HepG2 (cell line): ENCODE measurements at regions not wholly inside any gene's neighbourhood (a gene's known extent, or its start where the extent isn't known, plus 50 kb on each side); places are given as distances from the start of the nearest gene placed in this dataset.

ENCODE experiments used
- AHR ChIP-seq: IDR thresholded peaks from 2 replicates; pipeline ENCODE4 v1.6.1; 2018; ENCODE audit warnings: missing genetic modification reagents, missing compliant biosample characterization
- CBX2 ChIP-seq, 2 experiments: fragments of 200-600 bp in 1 of 2; sonication (generic); formaldehyde crosslinking in 1 of 2; IDR thresholded peaks; 2 replicates each; pipeline versions ENCODE4 v1.7.0 to v1.8.1; 2018 to 2022; ENCODE audit warnings: low read depth in 2 of 2, low read length in 1 of 2, mild to moderate bottlenecking in 1 of 2, missing genetic modification reagents in 1 of 2
- CCAR2 ChIP-seq: fragments of 200-400 bp; formaldehyde crosslinking; optimal IDR thresholded peaks from 2 replicates; pipeline ENCODE3; 2018; ENCODE audit warnings: low read depth, mild to moderate bottlenecking, low read length, moderate library complexity
- EED ChIP-seq: sonication (generic); formaldehyde crosslinking; IDR thresholded peaks from 2 replicates; pipeline ENCODE4 v1.5.0; 2020; ENCODE audit warnings: mild to moderate bottlenecking, missing genetic modification reagents
- ESRRA ChIP-seq: sonication (generic); formaldehyde crosslinking; IDR thresholded peaks from 2 replicates; pipeline ENCODE4 v1.5.1; 2020; ENCODE audit warnings: mild to moderate bottlenecking, low read depth, missing genetic modification reagents
- HDAC2 ChIP-seq: sonication (generic); formaldehyde crosslinking; IDR thresholded peaks from 2 replicates; pipeline ENCODE4 v1.4.0; 2020; ENCODE audit warnings: missing genetic modification reagents
- HNF4G ChIP-seq, 2 experiments: sonication (generic) in 1 of 2; formaldehyde crosslinking in 1 of 2; IDR thresholded peaks; 2 replicates each; pipeline versions ENCODE4 v1.4.0 to v1.6.1; 2011 to 2020; ENCODE audit warnings: borderline replicate concordance in 2 of 2, low read depth in 2 of 2, mild to moderate bottlenecking in 2 of 2, low read length in 1 of 2, missing genetic modification reagents in 1 of 2, moderate library complexity in 1 of 2
- KLF13 ChIP-seq: sonication (generic); formaldehyde crosslinking; IDR thresholded peaks from 2 replicates; pipeline ENCODE4 v1.4.0; 2020; ENCODE audit warnings: mild to moderate bottlenecking, missing genetic modification reagents
- MAFK ChIP-seq, 2 experiments: IDR thresholded peaks in 1 of 2; conservative IDR thresholded peaks in 1 of 2; 2 replicates each; pipeline ENCODE4 v1.6.1; 2011; ENCODE audit warnings: improper control_type of control experiment in 2 of 2, low read length in 2 of 2
- NR2F1 ChIP-seq, 2 experiments: fragments of 450-650 bp in 1 of 2; formaldehyde crosslinking in 1 of 2; IDR thresholded peaks; 2 replicates each; pipeline versions ENCODE4 v1.5.0 to v1.6.1; 2016 to 2020; ENCODE audit warnings: mild to moderate bottlenecking in 1 of 2, missing compliant biosample characterization in 1 of 2, missing genetic modification reagents in 1 of 2, moderate library complexity in 1 of 2
- PHF20 ChIP-seq: sonication (generic); formaldehyde crosslinking; IDR thresholded peaks from 2 replicates; pipeline ENCODE4 v1.5.0; 2020; ENCODE audit warnings: mild to moderate bottlenecking, missing genetic modification reagents
- POLR2G ChIP-seq: fragments of 200-400 bp; formaldehyde crosslinking; IDR thresholded peaks from 2 replicates; pipeline ENCODE4 v1.6.1; 2018; ENCODE audit warnings: mild to moderate bottlenecking, low read depth, low read length, moderate library complexity
- RBM39 ChIP-seq: fragments of 200-400 bp; formaldehyde crosslinking; IDR thresholded peaks from one replicate; pipeline ENCODE4 v1.6.1; 2018; ENCODE audit warnings: antibody characterized with exemption, mild to moderate bottlenecking, low read depth, low read length; ENCODE audit not compliant: poor library complexity, severe bottlenecking
- SIX4 ChIP-seq: sonication (generic); formaldehyde crosslinking; IDR thresholded peaks from 2 replicates; pipeline ENCODE4 v1.4.0; 2020; ENCODE audit warnings: missing genetic modification reagents
- SMAD9 ChIP-seq: sonication (generic); formaldehyde crosslinking; IDR thresholded peaks from 2 replicates; pipeline ENCODE4 v1.5.1; 2020; ENCODE audit warnings: mild to moderate bottlenecking, missing genetic modification reagents
- SNRNP70 ChIP-seq: fragments of 200-400 bp; formaldehyde crosslinking; IDR thresholded peaks from 2 replicates; pipeline ENCODE4 v1.6.1; 2017; ENCODE audit warnings: mild to moderate bottlenecking, low read depth, low read length, moderate library complexity
- ZFY ChIP-seq: sonication (generic); formaldehyde crosslinking; IDR thresholded peaks from 2 replicates; pipeline ENCODE4 v1.4.0; 2020; ENCODE audit warnings: missing genetic modification reagents
- ZNF3 ChIP-seq: IDR thresholded peaks from 2 replicates; pipeline ENCODE4 v1.7.0; 2017; ENCODE audit warnings: inconsistent platforms
- ZNF333 ChIP-seq: sonication (generic); formaldehyde crosslinking; IDR thresholded peaks from 2 replicates; pipeline ENCODE4 v1.4.0; 2020; ENCODE audit warnings: mild to moderate bottlenecking, missing genetic modification reagents, borderline replicate concordance
- ZNF44 ChIP-seq: sonication (generic); formaldehyde crosslinking; IDR thresholded peaks from 2 replicates; pipeline ENCODE4 v1.5.1; 2020; ENCODE audit warnings: mild to moderate bottlenecking, missing genetic modification reagents
- ZNF451 ChIP-seq: sonication (generic); formaldehyde crosslinking; IDR thresholded peaks from 2 replicates; pipeline ENCODE4 v1.5.0; 2020; ENCODE audit warnings: mild to moderate bottlenecking, missing genetic modification reagents
- ZNF563 ChIP-seq: sonication (generic); formaldehyde crosslinking; IDR thresholded peaks from 2 replicates; pipeline ENCODE4 v1.8.0; 2022; ENCODE audit warnings: mild to moderate bottlenecking, moderate library complexity, missing genetic modification reagents
- ZNF615 ChIP-seq: sonication (generic); formaldehyde crosslinking; IDR thresholded peaks from 2 replicates; pipeline ENCODE4 v1.5.0; 2020; ENCODE audit warnings: mild to moderate bottlenecking, missing genetic modification reagents, borderline replicate concordance
- ZNF660 ChIP-seq: sonication (generic); formaldehyde crosslinking; IDR thresholded peaks from 2 replicates; pipeline ENCODE4 v1.5.1; 2020; ENCODE audit warnings: mild to moderate bottlenecking, low read depth, missing genetic modification reagents, borderline replicate concordance
- ZNF883 ChIP-seq: sonication (generic); formaldehyde crosslinking; IDR thresholded peaks from 2 replicates; pipeline ENCODE4 v1.5.1; 2020; ENCODE audit warnings: mild to moderate bottlenecking, missing genetic modification reagents; ENCODE audit errors: not compliant biosample characterization
- TF ChIP-seq, protein P1 (sequence below): sonication (generic); formaldehyde crosslinking; IDR thresholded peaks from 2 replicates; pipeline ENCODE4 v1.4.0; 2020; ENCODE audit warnings: missing genetic modification reagents
- TF ChIP-seq, protein P2 (sequence below): IDR thresholded peaks from 2 replicates; pipeline ENCODE4 v1.6.1; 2016; ENCODE audit warnings: mild to moderate bottlenecking
- TF ChIP-seq, protein P3 (sequence below): IDR thresholded peaks from 2 replicates; pipeline ENCODE4 v1.6.1; 2016; ENCODE audit warnings: mild to moderate bottlenecking, missing biosample characterization, missing genetic modification reagents

DNA sequence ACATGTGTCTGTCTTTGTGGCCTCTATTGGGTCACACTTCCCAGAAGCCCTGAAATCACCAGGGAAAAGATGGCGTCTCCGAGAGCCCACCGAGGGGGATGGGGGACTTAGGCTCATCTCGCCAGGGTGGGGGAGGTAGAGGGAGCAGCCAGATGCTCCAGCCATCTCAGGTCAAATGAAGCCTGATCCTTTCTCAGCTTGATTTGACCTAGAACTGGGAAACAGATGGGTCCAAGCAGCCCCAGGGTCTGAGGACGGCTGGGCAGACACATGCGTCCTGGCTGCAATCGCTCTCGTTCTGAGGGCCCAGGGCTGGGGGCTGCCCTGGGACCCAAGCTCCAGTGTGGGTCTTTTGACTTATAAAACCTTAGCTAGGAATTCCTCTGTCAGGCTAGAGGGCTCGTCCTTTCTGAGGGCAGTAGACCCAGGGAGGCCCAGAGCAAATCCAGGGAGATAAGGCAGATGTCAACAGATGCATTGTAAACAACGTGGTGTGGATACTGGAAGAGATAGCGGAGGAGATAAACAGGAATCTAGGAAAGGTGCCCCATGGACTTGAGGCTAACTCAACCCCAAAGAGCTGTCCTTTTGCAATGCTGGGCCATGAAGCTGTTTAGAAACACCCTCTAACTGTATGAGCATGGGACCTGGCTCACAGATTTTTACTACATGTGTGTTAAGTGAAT lies 127.7 kb downstream of the MYCN start (continued):
- TF ChIP-seq ESRRA (CRISPR knock-in tag) (no peak), RBM39 (no peak), POLR2G (no peak), EED (CRISPR knock-in tag) (no peak), SNRNP70 (no peak), ZNF44 (CRISPR knock-in tag) (no peak), HDAC2 (peak; percentile 91), ZNF660 (CRISPR knock-in tag) (no peak), ZNF563 (CRISPR knock-in tag) (no peak), AHR (CRISPR knock-in tag) (no peak), ZNF3 (no peak), CBX2 (IDR thresholded peaks at IDR 0.05; ENCODE audit: low read depth, low read length) (no peak), CBX2 (CRISPR knock-in tag; IDR thresholded peaks at IDR 0.05; ENCODE audit: low read depth) (no peak), NR2F1 (CRISPR knock-in tag; IDR thresholded peaks at IDR 0.05) (peak in 1 of 2 experiments; percentile 39; a peak in 1 of 4 replicates), SMAD9 (CRISPR knock-in tag) (no peak), CCAR2 (no peak), ZFY (CRISPR knock-in tag) (peak; percentile 38; the same call in 1 of the 2 replicates), SIX4 (peak; percentile 76; the same call in 1 of the 2 replicates), ZNF615 (CRISPR knock-in tag) (no peak), KLF13 (no peak), MAFK (conservative IDR thresholded peaks at IDR 0.05 in 1 of 2, IDR thresholded peaks at IDR 0.05 in 1 of 2; ENCODE audit: low read length in 2 of 2) (no peak), PHF20 (CRISPR knock-in tag) (no peak), ZNF451 (CRISPR knock-in tag) (no peak), ZNF333 (CRISPR knock-in tag) (no peak), ZNF883 (CRISPR knock-in tag) (no peak), HNF4G (IDR thresholded peaks at IDR 0.05; ENCODE audit: borderline replicate concordance, low read depth, low read length) (no peak), HNF4G (CRISPR knock-in tag; IDR thresholded peaks at IDR 0.05; ENCODE audit: borderline replicate concordance, low read depth) (no peak)
- TF ChIP-seq, protein P1, sequence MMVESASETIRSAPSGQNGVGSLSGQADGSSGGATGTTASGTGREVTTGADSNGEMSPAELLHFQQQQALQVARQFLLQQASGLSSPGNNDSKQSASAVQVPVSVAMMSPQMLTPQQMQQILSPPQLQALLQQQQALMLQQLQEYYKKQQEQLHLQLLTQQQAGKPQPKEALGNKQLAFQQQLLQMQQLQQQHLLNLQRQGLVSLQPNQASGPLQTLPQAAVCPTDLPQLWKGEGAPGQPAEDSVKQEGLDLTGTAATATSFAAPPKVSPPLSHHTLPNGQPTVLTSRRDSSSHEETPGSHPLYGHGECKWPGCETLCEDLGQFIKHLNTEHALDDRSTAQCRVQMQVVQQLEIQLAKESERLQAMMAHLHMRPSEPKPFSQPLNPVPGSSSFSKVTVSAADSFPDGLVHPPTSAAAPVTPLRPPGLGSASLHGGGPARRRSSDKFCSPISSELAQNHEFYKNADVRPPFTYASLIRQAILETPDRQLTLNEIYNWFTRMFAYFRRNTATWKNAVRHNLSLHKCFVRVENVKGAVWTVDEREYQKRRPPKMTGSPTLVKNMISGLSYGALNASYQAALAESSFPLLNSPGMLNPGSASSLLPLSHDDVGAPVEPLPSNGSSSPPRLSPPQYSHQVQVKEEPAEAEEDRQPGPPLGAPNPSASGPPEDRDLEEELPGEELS (CRISPR knock-in tag), result peak; percentile 100
- TF ChIP-seq, protein P2, sequence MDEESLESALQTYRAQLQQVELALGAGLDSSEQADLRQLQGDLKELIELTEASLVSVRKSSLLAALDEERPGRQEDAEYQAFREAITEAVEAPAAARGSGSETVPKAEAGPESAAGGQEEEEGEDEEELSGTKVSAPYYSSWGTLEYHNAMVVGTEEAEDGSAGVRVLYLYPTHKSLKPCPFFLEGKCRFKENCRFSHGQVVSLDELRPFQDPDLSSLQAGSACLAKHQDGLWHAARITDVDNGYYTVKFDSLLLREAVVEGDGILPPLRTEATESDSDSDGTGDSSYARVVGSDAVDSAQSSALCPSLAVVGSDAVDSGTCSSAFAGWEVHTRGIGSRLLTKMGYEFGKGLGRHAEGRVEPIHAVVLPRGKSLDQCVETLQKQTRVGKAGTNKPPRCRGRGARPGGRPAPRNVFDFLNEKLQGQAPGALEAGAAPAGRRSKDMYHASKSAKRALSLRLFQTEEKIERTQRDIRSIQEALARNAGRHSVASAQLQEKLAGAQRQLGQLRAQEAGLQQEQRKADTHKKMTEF, result peak; percentile 75
- TF ChIP-seq, protein P3, sequence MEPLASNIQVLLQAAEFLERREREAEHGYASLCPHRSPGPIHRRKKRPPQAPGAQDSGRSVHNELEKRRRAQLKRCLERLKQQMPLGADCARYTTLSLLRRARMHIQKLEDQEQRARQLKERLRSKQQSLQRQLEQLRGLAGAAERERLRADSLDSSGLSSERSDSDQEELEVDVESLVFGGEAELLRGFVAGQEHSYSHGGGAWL (CRISPR knock-in tag), result no peak
